Fibroblast of pulmonary artery (primary cell): ENCODE measurements at regions not wholly inside any gene's neighbourhood (a gene's known extent, or its start where the extent isn't known, plus 50 kb on each side); places are given as distances from the start of the nearest gene placed in this dataset.

Source experiments
- DNase-seq: peaks from one replicate; pipeline ENCODE4 v3.0.0-alpha.2; 2010; ENCODE audit warnings: low read depth
- H3K4me3 ChIP-seq: replicated peaks from 2 replicates; pipeline ENCODE4 v1.5.1; 2011; ENCODE audit warnings: low read depth, mild to moderate bottlenecking, control low read depth, low read length, moderate library complexity
- TF ChIP-seq, protein P1 (sequence below): IDR thresholded peaks from 2 replicates; pipeline ENCODE4 v1.5.1; 2011; ENCODE audit warnings: mild to moderate bottlenecking, control low read depth, low read length, inconsistent platforms; ENCODE audit errors: missing control alignments

DNA sequence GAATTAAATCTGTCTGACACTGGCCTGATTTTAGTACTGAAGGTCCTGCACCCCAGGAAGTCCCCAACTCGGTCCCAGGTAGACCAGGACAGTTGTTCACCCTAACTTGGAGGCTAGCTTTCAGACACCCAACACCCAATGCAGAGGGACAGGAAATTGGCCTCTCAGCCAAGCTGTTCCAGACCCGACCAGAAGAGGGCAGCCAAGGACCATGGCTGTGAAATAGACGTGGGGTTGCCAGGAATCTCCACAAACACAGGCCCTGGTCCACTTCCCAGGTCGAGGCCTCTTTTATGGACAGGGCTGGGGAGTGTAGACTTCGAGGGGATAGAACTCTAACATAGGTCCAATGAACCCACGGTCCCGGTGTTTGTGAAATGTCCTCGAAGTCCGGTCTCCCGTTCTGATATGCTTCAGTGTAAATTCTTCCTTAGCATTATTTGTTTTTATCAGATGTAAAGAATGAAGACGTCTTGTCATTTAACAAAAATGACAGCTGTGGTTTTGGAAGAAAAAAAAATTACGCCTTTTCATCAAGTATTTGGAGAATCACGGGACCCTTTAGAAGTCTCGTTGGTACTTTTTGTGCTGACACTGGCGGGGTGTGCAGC, 260.3 kb upstream of the ADAMTS16 start:
- TF ChIP-seq, protein P1, sequence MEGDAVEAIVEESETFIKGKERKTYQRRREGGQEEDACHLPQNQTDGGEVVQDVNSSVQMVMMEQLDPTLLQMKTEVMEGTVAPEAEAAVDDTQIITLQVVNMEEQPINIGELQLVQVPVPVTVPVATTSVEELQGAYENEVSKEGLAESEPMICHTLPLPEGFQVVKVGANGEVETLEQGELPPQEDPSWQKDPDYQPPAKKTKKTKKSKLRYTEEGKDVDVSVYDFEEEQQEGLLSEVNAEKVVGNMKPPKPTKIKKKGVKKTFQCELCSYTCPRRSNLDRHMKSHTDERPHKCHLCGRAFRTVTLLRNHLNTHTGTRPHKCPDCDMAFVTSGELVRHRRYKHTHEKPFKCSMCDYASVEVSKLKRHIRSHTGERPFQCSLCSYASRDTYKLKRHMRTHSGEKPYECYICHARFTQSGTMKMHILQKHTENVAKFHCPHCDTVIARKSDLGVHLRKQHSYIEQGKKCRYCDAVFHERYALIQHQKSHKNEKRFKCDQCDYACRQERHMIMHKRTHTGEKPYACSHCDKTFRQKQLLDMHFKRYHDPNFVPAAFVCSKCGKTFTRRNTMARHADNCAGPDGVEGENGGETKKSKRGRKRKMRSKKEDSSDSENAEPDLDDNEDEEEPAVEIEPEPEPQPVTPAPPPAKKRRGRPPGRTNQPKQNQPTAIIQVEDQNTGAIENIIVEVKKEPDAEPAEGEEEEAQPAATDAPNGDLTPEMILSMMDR, result peak; percentile 93
- H3K4me3 ChIP-seq, result no peak overlapping the region
- DNase-seq, result peak; percentile 73

DNA sequence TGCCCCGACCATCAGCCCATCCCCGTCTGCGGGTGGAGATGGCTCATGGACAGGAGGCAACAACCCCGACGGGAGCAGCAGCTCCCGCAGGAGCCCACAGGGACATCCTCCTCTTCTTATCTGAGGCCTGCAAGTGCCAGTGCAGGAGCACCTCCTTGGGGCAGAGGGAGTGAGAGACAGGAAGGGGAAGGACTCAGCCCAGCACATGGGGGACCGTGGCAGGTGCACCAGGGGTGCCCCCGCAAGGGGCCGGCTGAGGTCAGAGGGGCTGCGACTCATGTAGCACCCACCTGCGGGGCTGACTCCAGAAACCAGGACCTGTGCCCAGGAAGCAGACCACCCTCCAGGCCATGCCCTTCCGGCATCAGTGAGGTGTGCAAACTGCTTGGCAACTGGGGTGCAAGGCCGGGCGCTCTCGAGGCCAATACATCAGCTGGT, 259.8 kb upstream of the ADAMTS16 start:
- no peak overlapping the region for H3K4me3 ChIP-seq
- no peak for DNase-seq
- TF ChIP-seq, protein P1, result no peak

DNA sequence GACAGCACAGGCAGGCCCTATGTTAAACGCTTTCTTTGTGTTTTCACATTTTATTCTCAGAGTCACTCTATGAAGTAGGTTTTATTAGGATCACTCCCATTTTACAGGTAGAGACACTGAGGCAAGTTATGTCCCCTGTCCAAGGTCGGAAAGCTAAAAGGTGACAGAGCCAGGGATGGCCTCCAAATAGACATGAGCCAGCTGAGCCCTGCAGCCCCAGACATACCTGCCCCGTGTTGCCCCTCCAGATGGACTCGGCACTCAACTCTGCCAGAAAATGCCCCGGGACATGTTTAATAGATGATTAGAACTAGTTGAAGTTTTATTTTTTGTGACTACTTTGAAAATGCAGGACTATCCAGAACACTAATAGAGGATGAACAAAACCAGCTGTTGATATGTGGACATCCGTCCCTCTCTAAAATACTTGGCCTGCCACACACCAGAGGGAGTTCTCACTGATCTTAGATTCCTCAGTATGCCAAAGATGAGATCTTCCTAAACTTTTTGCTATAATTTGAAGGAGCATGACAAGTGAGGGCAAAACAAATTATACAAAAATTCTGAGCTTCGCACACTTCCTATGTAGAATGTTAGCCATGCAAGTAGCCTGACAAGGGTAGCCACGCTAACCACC, 258.6 kb upstream of the ADAMTS16 start:
- TF ChIP-seq, protein P1, result no peak
- H3K4me3 ChIP-seq, result no peak overlapping the region
- no peak for DNase-seq

DNA sequence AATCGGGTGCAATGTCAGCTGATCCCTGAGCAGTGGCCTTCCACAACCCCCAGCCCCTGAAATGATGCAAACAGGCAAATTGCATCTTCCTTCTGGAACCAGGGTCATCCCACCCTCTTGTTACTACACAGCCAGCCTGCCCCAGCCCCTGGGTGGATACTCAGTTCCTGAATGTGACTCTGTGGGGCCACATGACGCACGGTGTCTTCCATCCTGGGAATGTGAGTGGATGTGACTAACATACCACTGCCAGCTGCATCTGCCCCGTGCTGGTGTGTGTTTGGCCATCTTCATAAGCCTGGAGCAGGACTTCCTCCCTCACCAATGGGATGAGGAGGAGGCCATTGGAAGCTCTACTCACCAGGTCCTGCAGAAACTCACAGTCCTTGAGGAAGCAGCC, 257.9 kb upstream of the ADAMTS16 start:
- TF ChIP-seq, protein P1, result no peak
- no peak for DNase-seq
- H3K4me3 ChIP-seq, result no peak overlapping the region

DNA sequence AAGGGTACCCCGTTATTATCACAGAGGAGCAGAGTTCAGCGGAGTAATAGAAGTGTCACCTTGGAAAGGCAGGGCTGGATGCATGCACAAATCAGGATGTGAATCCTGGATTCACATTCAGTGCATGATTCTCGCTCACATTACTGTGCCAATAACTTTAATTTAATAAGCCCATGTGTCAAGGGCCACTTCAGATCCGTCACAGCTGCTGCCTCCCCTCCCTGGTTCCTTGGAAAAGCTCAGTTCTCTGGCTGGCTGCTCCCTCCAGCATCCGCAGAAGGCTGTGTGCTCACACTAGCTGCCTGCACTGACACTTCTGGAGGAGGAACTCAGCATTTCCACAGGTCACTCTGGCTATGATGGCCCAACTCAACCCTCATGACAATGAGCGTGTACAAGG, 256.8 kb upstream of the ADAMTS16 start:
- no peak for DNase-seq
- TF ChIP-seq, protein P1, result no peak
- H3K4me3 ChIP-seq, result no peak overlapping the region

DNA sequence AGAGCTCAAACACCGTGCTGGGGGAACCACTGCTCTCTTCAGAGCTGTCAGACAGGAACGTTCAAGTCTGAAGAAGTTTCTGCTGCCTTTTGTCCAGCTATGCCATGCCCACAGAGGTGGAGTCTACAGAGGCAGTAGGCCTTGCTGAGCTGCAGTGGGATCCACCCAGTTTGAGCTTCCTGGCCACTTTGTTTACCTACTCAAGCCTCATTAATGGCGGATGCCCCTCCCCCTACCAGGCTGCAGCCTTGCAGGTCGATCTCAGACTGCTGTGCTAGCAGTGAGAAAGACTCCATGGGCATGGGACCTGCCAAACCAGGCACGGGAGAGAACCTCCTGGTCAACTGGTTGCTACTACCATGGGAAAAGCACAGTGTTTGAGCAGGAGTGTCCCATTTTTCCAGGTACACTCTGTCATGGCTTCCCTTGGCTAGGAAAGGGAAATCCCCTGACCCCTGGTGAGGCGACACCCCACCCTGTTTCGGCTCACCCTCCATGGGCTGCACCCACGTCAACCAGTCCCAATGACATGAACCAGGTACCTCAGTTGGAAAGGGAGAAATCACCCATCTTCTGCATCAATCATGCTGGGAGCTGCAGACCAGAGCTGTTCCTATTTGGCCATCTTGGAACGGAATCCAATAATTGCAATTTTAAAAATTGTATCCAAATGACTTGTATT, 246.9 kb upstream of the ADAMTS16 start:
- TF ChIP-seq, protein P1, result no peak
- no peak overlapping the region for H3K4me3 ChIP-seq
- no peak for DNase-seq
